Neural cell (in vitro differentiated cells): ENCODE measurements at regions not wholly inside any gene's neighbourhood (a gene's known extent, or its start where the extent isn't known, plus 50 kb on each side); places are given as distances from the start of the nearest gene placed in this dataset.

Source experiments
- H2AFZ ChIP-seq: fragments of 200-600, 300-800 bp; sonication (generic), shearing (Covaris generic); 2 replicates; pipeline ENCODE4 v1.6.0; 2014; ENCODE audit warnings: low read depth, mild to moderate bottlenecking, antibody characterized with exemption, low read length, moderate library complexity
- H3F3A ChIP-seq: fragments of 200-600 bp; shearing (Covaris generic); 2 replicates; pipeline ENCODE4 v1.6.1; 2016; ENCODE audit warnings: mild to moderate bottlenecking, moderate library complexity, mixed read lengths, antibody characterized with exemption, low read length; ENCODE audit not compliant: insufficient read depth, poor library complexity, severe bottlenecking
- H3K27ac ChIP-seq: fragments of 200-600, 300-800 bp; sonication (generic), shearing (Covaris generic); 2 replicates; pipeline ENCODE4 v1.5.1; 2014; ENCODE audit warnings: mild to moderate bottlenecking, low read length, moderate library complexity
- H3K27me3 ChIP-seq: fragments of 300-800, 200-600 bp; sonication (generic), shearing (Covaris generic); 2 replicates; pipeline ENCODE4 v1.6.0; 2014; ENCODE audit warnings: mild to moderate bottlenecking, low read depth, low read length, moderate library complexity; ENCODE audit not compliant: insufficient read depth
- H3K36me3 ChIP-seq: fragments of 300-800, 200-600 bp; sonication (generic), shearing (Covaris generic); 2 replicates; pipeline ENCODE4 v1.5.1; 2014; ENCODE audit warnings: mild to moderate bottlenecking, antibody characterized with exemption, low read length, moderate library complexity; ENCODE audit not compliant: insufficient read depth
- H3K4me2 ChIP-seq: fragments of 300-800, 200-600 bp; sonication (generic), shearing (Covaris generic); 2 replicates; pipeline ENCODE4 v1.6.0; 2014; ENCODE audit warnings: mild to moderate bottlenecking, low read length
- H3K4me3 ChIP-seq: fragments of 300-800, 200-600 bp; sonication (generic), shearing (Covaris generic); 2 replicates; pipeline ENCODE4 v1.5.1; 2014; ENCODE audit warnings: mild to moderate bottlenecking, low read length, moderate library complexity
- H3K79me2 ChIP-seq: fragments of 200-600 bp; shearing (Covaris generic); replicated peaks from 2 replicates; pipeline ENCODE4 v1.6.0; 2014; ENCODE audit warnings: mild to moderate bottlenecking, low read length, moderate library complexity; ENCODE audit not compliant: insufficient read depth
- H3K9ac ChIP-seq: fragments of 300-800, 200-600 bp; sonication (generic), shearing (Covaris generic); 2 replicates; pipeline ENCODE4 v1.6.1; 2016; ENCODE audit warnings: mild to moderate bottlenecking, low read length, mixed read lengths
- H3K9me2 ChIP-seq: fragments of 200-600 bp; shearing (Covaris generic); 2 replicates; pipeline ENCODE4 v1.6.1; 2016; ENCODE audit warnings: mild to moderate bottlenecking, low read length, mixed read lengths; ENCODE audit not compliant: insufficient read depth
- H3K9me3 ChIP-seq: fragments of 200-600, 300-800 bp; sonication (generic), shearing (Covaris generic); 2 replicates; pipeline ENCODE4 v1.6.1; 2016; ENCODE audit warnings: mild to moderate bottlenecking, mixed run types, low read length, moderate library complexity, mixed read lengths
- H4K20me1 ChIP-seq: fragments of 200-600 bp; shearing (Covaris generic); 2 replicates; pipeline ENCODE4 v1.6.1; 2016; ENCODE audit warnings: mild to moderate bottlenecking, mixed run types; ENCODE audit not compliant: insufficient read depth
- EP300 ChIP-seq: fragments of 450-650 bp; conservative IDR thresholded peaks from 2 replicates; pipeline ENCODE4 v1.6.1; 2014; ENCODE audit warnings: antibody characterized with exemption, mild to moderate bottlenecking, moderate library complexity; ENCODE audit not compliant: poor library complexity, severe bottlenecking
- EZH2 ChIP-seq: fragments of 200-600, 300-800 bp; shearing (Covaris generic), sonication (generic); IDR thresholded peaks from 2 replicates; pipeline ENCODE4 v1.6.1; 2014; ENCODE audit warnings: antibody characterized with exemption, low read length, borderline replicate concordance, mild to moderate bottlenecking; ENCODE audit not compliant: insufficient read depth, poor library complexity, severe bottlenecking
- MXI1 ChIP-seq: fragments of 450-650 bp; conservative IDR thresholded peaks from 2 replicates; pipeline ENCODE4 v1.6.1; 2014; ENCODE audit warnings: antibody characterized with exemption, mild to moderate bottlenecking; ENCODE audit not compliant: poor library complexity, severe bottlenecking
- POLR2AphosphoS5 ChIP-seq: IDR thresholded peaks from 2 replicates; pipeline ENCODE4 v1.6.1; 2012
- RAD21 ChIP-seq: fragments of 450-650 bp; conservative IDR thresholded peaks from 2 replicates; pipeline ENCODE4 v1.6.1; 2014; ENCODE audit warnings: antibody characterized with exemption, mild to moderate bottlenecking, moderate library complexity
- SMC3 ChIP-seq: fragments of 450-650 bp; conservative IDR thresholded peaks from 2 replicates; pipeline ENCODE4 v1.6.1; 2014; ENCODE audit warnings: antibody characterized with exemption, mild to moderate bottlenecking, moderate library complexity; ENCODE audit not compliant: poor library complexity
- TAF1 ChIP-seq: IDR thresholded peaks from 2 replicates; pipeline ENCODE4 v1.6.1; 2012; ENCODE audit warnings: low read depth
- TF ChIP-seq, protein P1 (sequence below): IDR thresholded peaks from 2 replicates; pipeline ENCODE4 v1.6.1; 2012; ENCODE audit warnings: borderline replicate concordance
- TF ChIP-seq, protein P2 (sequence below): fragments of 450-650 bp; IDR thresholded peaks from 2 replicates; pipeline ENCODE4 v1.5.1; 2014; ENCODE audit warnings: antibody characterized with exemption, mild to moderate bottlenecking, moderate library complexity; ENCODE audit not compliant: poor library complexity, severe bottlenecking

DNA sequence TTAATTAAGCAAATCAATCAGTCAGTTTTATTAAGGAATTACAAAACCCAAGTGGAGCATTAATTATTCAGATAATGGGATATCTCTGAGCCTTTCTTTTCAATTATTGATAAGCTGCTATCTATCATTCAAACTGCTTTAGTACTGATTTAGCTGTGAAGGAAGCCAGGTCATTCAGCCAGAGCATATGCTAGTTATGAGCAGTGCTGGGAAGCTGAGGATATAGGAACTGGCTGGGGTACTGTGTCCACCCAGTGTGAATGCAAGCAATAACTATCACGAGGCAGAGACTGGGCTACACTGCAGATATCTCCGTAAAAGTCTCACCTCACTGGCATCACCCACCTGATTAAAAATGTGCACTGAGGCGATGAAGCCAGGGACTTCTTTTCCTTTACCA, 496.7 kb upstream of the PIK3C3 start:
- Histone ChIP-seq H3K4me3 (no peak overlapping the region), H3F3A (no peaks in the 10 kb centered on the region), H2AFZ (no peak overlapping the region), H3K9me2 (no peaks in the 10 kb centered on the region), H3K27ac (no peak overlapping the region), H3K27me3 (no peaks in the 10 kb centered on the region), H3K9ac (no peak overlapping the region), H4K20me1 (no peaks in the 10 kb centered on the region), H3K36me3 (no peaks in the 10 kb centered on the region), H3K4me2 (no peak overlapping the region), H3K9me3 (no peaks in the 10 kb centered on the region), H3K79me2 (no peaks in the 10 kb centered on the region)
- no peak for TF ChIP-seq TAF1
- no peak for TF ChIP-seq MXI1
- TF ChIP-seq POLR2AphosphoS5: no peak
- TF ChIP-seq EZH2: no peak
- TF ChIP-seq EP300: no peak
- TF ChIP-seq, protein P1, sequence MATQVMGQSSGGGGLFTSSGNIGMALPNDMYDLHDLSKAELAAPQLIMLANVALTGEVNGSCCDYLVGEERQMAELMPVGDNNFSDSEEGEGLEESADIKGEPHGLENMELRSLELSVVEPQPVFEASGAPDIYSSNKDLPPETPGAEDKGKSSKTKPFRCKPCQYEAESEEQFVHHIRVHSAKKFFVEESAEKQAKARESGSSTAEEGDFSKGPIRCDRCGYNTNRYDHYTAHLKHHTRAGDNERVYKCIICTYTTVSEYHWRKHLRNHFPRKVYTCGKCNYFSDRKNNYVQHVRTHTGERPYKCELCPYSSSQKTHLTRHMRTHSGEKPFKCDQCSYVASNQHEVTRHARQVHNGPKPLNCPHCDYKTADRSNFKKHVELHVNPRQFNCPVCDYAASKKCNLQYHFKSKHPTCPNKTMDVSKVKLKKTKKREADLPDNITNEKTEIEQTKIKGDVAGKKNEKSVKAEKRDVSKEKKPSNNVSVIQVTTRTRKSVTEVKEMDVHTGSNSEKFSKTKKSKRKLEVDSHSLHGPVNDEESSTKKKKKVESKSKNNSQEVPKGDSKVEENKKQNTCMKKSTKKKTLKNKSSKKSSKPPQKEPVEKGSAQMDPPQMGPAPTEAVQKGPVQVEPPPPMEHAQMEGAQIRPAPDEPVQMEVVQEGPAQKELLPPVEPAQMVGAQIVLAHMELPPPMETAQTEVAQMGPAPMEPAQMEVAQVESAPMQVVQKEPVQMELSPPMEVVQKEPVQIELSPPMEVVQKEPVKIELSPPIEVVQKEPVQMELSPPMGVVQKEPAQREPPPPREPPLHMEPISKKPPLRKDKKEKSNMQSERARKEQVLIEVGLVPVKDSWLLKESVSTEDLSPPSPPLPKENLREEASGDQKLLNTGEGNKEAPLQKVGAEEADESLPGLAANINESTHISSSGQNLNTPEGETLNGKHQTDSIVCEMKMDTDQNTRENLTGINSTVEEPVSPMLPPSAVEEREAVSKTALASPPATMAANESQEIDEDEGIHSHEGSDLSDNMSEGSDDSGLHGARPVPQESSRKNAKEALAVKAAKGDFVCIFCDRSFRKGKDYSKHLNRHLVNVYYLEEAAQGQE: no peak
- no peak for TF ChIP-seq SMC3
- TF ChIP-seq RAD21: no peak
- TF ChIP-seq, protein P2, sequence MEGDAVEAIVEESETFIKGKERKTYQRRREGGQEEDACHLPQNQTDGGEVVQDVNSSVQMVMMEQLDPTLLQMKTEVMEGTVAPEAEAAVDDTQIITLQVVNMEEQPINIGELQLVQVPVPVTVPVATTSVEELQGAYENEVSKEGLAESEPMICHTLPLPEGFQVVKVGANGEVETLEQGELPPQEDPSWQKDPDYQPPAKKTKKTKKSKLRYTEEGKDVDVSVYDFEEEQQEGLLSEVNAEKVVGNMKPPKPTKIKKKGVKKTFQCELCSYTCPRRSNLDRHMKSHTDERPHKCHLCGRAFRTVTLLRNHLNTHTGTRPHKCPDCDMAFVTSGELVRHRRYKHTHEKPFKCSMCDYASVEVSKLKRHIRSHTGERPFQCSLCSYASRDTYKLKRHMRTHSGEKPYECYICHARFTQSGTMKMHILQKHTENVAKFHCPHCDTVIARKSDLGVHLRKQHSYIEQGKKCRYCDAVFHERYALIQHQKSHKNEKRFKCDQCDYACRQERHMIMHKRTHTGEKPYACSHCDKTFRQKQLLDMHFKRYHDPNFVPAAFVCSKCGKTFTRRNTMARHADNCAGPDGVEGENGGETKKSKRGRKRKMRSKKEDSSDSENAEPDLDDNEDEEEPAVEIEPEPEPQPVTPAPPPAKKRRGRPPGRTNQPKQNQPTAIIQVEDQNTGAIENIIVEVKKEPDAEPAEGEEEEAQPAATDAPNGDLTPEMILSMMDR: no peak

DNA sequence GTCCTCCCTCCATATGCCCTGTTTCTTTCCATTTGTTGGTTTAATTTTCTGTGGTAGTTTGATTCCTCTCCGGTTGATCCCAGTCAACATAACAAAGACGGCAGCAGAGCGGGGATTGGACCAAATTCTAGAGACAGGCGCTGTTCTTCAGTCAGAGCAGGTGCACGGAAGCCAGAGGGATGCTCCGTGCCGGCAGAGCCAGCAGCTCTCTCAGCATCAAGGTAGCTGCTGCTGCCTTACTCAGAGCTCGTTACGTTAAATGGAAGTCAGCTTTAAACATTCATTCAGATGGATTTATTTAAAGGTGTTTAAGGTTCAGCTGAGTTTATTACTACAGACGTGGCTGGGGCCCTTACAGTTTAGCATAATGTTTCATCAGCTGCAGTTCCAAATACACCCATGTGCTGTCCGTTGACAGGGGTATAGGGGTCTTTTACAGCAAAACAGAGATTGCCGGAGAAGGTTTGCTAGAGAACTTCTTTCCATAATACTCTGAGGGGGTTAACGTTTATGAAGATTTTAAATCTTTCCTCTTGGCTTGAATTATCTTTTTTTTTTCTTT, 497.2 kb upstream of the PIK3C3 start:
- Histone ChIP-seq H3K4me3 (no peak overlapping the region), H3F3A (no peaks in the 10 kb centered on the region), H3K79me2 (no peaks in the 10 kb centered on the region), H4K20me1 (no peaks in the 10 kb centered on the region), H2AFZ (no peak overlapping the region), H3K9me3 (no peaks in the 10 kb centered on the region), H3K9me2 (no peaks in the 10 kb centered on the region), H3K27me3 (no peaks in the 10 kb centered on the region), H3K4me2 (no peak overlapping the region), H3K36me3 (no peaks in the 10 kb centered on the region), H3K9ac (no peak overlapping the region), H3K27ac (no peak overlapping the region)
- TF ChIP-seq, protein P1: no peak
- TF ChIP-seq SMC3: no peak
- no peak for TF ChIP-seq POLR2AphosphoS5
- TF ChIP-seq MXI1: no peak
- TF ChIP-seq EP300: no peak
- no peak for TF ChIP-seq EZH2
